GM23248 (cell line): ENCODE measurements at regions not wholly inside any gene's neighbourhood (a gene's known extent, or its start where the extent isn't known, plus 50 kb on each side); places are given as distances from the start of the nearest gene placed in this dataset. TPM values are rescaled to one million over a fixed set of nuclear protein-coding genes. Genes with fewer than 3 reads are reported as not detected.
A peak's percentile ranks its signal among the peaks of the same experiment; 100 is the strongest.
"Not testable (repeated sequence)": the region's sequence is repeated elsewhere in the genome, so short reads cannot be mapped to it uniquely, and the experiment has no call there.

Experiments
- DNase-seq: peaks from one replicate; pipeline ENCODE4 v3.0.0-alpha.2; 2015
- H2AFZ ChIP-seq: fragments of 200-600 bp; sonication (generic); 2 replicates; pipeline ENCODE4 v1.6.1; 2016; ENCODE audit warnings: antibody characterized with exemption
- H3F3A ChIP-seq: fragments of 200-600 bp; sonication (generic); 2 replicates; pipeline ENCODE4 v1.6.1; 2016; ENCODE audit warnings: mild to moderate bottlenecking, antibody characterized with exemption, mixed run types; ENCODE audit not compliant: insufficient read depth
- H3K27ac ChIP-seq: fragments of 200-600 bp; sonication (generic); 2 replicates; pipeline ENCODE4 v1.5.1; 2016; ENCODE audit warnings: mild to moderate bottlenecking
- H3K27me3 ChIP-seq: fragments of 200-600 bp; sonication (generic); replicated peaks from 2 replicates; pipeline ENCODE4 v1.6.1; 2016; ENCODE audit warnings: mild to moderate bottlenecking; ENCODE audit not compliant: insufficient read depth
- H3K36me3 ChIP-seq: fragments of 200-600 bp; sonication (generic); 2 replicates; pipeline ENCODE4 v1.6.1; 2016; ENCODE audit warnings: low read depth, mild to moderate bottlenecking
- H3K4me1 ChIP-seq: fragments of 200-600 bp; sonication (generic); 2 replicates; pipeline ENCODE4 v1.6.1; 2016; ENCODE audit warnings: mild to moderate bottlenecking; ENCODE audit not compliant: insufficient read depth
- H3K4me2 ChIP-seq: fragments of 200-600 bp; sonication (generic); one replicate; pipeline ENCODE4 v1.6.1; 2016; ENCODE audit warnings: mild to moderate bottlenecking; ENCODE audit not compliant: unreplicated experiment
- H3K4me3 ChIP-seq: fragments of 200-600 bp; sonication (generic); 2 replicates; pipeline ENCODE4 v1.5.1; 2016; ENCODE audit warnings: mild to moderate bottlenecking
- H3K79me2 ChIP-seq: fragments of 200-600 bp; sonication (generic); 2 replicates; pipeline ENCODE4 v1.6.1; 2016; ENCODE audit warnings: mild to moderate bottlenecking; ENCODE audit not compliant: insufficient read depth
- H3K9ac ChIP-seq: fragments of 200-600 bp; sonication (generic); 2 replicates; pipeline ENCODE4 v1.6.1; 2016; ENCODE audit warnings: mild to moderate bottlenecking
- H3K9me2 ChIP-seq: fragments of 200-600 bp; sonication (generic); 2 replicates; pipeline ENCODE4 v1.6.1; 2016; ENCODE audit warnings: mixed run types, mild to moderate bottlenecking, moderate library complexity; ENCODE audit not compliant: insufficient read depth
- H3K9me3 ChIP-seq: fragments of 200-600 bp; sonication (generic); one replicate; pipeline ENCODE4 v1.6.1; 2017; ENCODE audit warnings: low read depth
- H4K20me1 ChIP-seq: fragments of 200-600 bp; sonication (generic); 2 replicates; pipeline ENCODE4 v1.6.0; 2016; ENCODE audit not compliant: insufficient read depth
- EZH2 ChIP-seq: fragments of 200-600 bp; sonication (generic); IDR thresholded peaks from 2 replicates; pipeline ENCODE4 v1.6.1; 2018; ENCODE audit warnings: antibody characterized with exemption, mild to moderate bottlenecking; ENCODE audit not compliant: insufficient read depth, poor library complexity, severe bottlenecking
- EZH2phosphoT487 ChIP-seq: fragments of 200-600 bp; sonication (generic); IDR thresholded peaks from 2 replicates; pipeline ENCODE4 v1.6.1; 2018; ENCODE audit warnings: antibody characterized with exemption, moderate library complexity, mild to moderate bottlenecking, low read depth; ENCODE audit not compliant: insufficient read depth
- WGBS, 2 experiments: methylation state at CpG; one replicate each; pipeline ENCODE4 v1.1.6; 2015 to 2017; ENCODE audit warnings: low lambda C conversion rate in 2 of 2, low coverage in 1 of 2; ENCODE audit errors: missing lambda C conversion rate in 2 of 2; 5-methylcytosine and 5-hydroxymethylcytosine counted together
- in situ Hi-C: fragments of 300-500 bp; cut with MboI; formaldehyde crosslinking; loops from 2 replicates; pipeline ENCODE4 v1.15.0; 2020
- small RNA-seq: library from RNA; depleted of rRNA; stranded (forward); fragments of <200 nt; gene quantifications from one replicate; pipeline ENCODE3, GENCODE V24; 2014; ENCODE audit warnings: low read depth, low replicate concordance

DNA sequence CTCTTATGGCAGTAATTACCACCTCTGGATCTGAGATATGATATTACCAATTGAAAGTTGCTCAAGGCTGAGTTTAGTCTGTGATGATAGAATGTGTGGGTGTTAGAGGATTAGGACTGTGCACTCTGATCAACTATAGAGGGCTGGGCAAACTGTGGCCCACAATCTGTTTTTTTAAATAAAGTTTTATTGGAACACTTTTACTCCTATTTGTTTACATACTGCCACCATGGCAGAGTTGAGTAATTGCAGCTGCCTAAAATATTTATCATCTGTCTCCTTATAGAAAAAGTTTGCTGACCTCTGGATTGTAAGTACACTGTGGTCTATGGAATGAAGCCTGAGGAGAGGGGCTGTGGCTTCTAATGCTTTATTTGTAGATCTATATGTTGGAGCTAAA lies 71.5 kb upstream of the N4BP1 start:
- Histone ChIP-seq H4K20me1 (no peaks in the 10 kb centered on the region), H3K79me2 (no peaks in the 10 kb centered on the region), H3K4me2 (no peak overlapping the region), H2AFZ (no peak overlapping the region), H3K9me3 (no peaks in the 10 kb centered on the region), H3K4me1 (no peaks in the 10 kb centered on the region), H3K4me3 (no peak overlapping the region), H3K27me3 (no peaks in the 10 kb centered on the region), H3K9me2 (no peaks in the 10 kb centered on the region), H3K9ac (no peak overlapping the region), H3K27ac (no peak overlapping the region), H3F3A (no peaks in the 10 kb centered on the region), H3K36me3 (no peaks in the 10 kb centered on the region)
- TF ChIP-seq EZH2 (no peak), EZH2phosphoT487 (no peak)
- no peak for DNase-seq
- in situ Hi-C loops: no loop called here

DNA sequence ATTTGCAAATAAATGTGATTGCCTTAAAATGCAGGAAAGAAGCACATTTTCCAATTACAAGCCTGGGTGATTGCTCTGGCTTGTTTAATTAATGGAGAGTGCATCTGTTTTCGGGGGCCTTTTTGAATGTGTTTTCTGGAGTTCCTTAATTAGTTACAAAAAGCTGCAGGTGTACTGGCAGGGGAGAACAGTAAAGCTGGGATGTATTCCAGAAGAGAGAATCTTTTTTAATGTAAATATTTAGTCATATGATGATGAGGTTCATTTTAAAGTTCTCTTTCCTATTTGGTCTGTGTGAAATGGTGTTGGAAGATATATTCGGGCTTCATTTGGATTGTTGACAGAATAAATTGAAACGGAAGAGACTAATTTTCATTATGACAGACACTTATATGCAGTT lies 70.9 kb upstream of the N4BP1 start:
- no peak for DNase-seq
- Histone ChIP-seq H3K4me1 (no peaks in the 10 kb centered on the region), H2AFZ (no peak overlapping the region), H3F3A (no peaks in the 10 kb centered on the region), H3K27me3 (no peaks in the 10 kb centered on the region), H4K20me1 (no peaks in the 10 kb centered on the region), H3K36me3 (no peaks in the 10 kb centered on the region), H3K79me2 (no peaks in the 10 kb centered on the region), H3K9me3 (no peaks in the 10 kb centered on the region), H3K4me3 (no peak overlapping the region), H3K27ac (no peak overlapping the region), H3K4me2 (no peak overlapping the region), H3K9ac (no peak overlapping the region), H3K9me2 (no peaks in the 10 kb centered on the region)
- 24 to 31% methylated on average over 3 of the region's 3 CpGs for WGBS, 2 experiments
- TF ChIP-seq EZH2 (no peak), EZH2phosphoT487 (no peak)
- in situ Hi-C loops: no loop called here

DNA sequence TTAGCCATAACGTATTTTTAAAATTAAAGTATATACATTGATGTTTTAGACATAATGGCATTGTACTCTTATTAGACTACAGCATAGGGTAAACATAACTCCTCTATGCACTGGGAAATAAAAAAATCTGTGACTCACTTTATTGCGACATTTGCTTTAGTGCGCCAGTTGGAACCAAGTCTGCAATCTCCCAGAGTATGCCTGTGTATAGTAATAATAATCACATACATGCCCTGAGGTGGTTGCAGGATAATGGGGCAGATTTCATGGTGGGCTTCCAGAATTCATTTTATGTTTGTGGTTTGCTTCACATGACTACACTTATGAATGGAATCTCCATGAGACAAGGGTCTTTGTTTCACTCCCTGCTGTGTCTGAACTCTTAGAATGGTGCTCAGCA lies 66.9 kb upstream of the N4BP1 start:
- Histone ChIP-seq H2AFZ (no peak overlapping the region), H3K4me3 (no peak overlapping the region), H3K4me2 (no peak overlapping the region), H3K27me3 (no peaks in the 10 kb centered on the region), H3K36me3 (no peaks in the 10 kb centered on the region), H3K27ac (no peak overlapping the region), H3K9ac (no peak overlapping the region), H3K9me2 (no peaks in the 10 kb centered on the region), H3K9me3 (no peaks in the 10 kb centered on the region), H3F3A (no peaks in the 10 kb centered on the region), H3K79me2 (no peaks in the 10 kb centered on the region), H4K20me1 (no peaks in the 10 kb centered on the region), H3K4me1 (no peaks in the 10 kb centered on the region)
- TF ChIP-seq EZH2: no peak
- TF ChIP-seq EZH2phosphoT487: no peak
- in situ Hi-C loops: no loop called here
- 67 to 70% methylated on average over 3 of the region's 3 CpGs for WGBS, 2 experiments
- DNase-seq: peak; percentile 45

GRCh38 chr16:48668184-48668583 lies 58.2 kb upstream of the N4BP1 start:
- H3K27ac ChIP-seq, H3K9me3 ChIP-seq, H3K4me2 ChIP-seq, H3K4me1 ChIP-seq, H3K36me3 ChIP-seq, H2AFZ ChIP-seq, H4K20me1 ChIP-seq, in situ Hi-C loops, H3F3A ChIP-seq, H3K27me3 ChIP-seq, H3K9ac ChIP-seq, H3K9me2 ChIP-seq, H3K4me3 ChIP-seq, H3K79me2 ChIP-seq, DNase-seq: not testable (repeated sequence)
- WGBS, 2 experiments: 35 to 45% methylated on average over 8 of the region's 8 CpGs

DNA sequence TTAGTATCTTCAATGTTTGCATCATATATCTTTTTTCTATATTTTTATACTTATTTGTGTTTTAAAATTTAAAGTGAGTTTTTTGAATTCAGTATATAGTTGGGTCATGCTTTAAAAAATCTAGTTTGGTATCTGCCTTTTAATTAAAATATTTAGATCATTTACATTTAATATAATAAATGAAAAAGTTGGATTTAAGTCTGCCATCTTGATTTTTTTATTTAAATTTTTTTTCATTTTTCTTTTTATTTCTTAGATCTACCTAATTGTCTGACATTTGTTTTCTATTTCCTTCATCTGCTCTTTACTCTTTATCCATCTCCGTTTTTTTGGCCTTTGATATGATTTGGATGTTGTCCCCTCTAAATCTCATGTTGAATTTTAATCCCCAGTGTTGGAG lies 50.0 kb upstream of the N4BP1 start:
- 5% methylated on average over 1 of the region's 1 CpG for WGBS, 2 experiments
- no peaks in the 10 kb centered on the region for H4K20me1 ChIP-seq
- in situ Hi-C loops: no loop called here

More for the DNA sequence above, 50.0 kb upstream of the N4BP1 start:
- Histone ChIP-seq H3K9me2 (no peaks in the 10 kb centered on the region), H3K36me3 (no peaks in the 10 kb centered on the region), H3K9me3 (no peaks in the 10 kb centered on the region), H3K27me3 (no peaks in the 10 kb centered on the region), H3K9ac (no peak overlapping the region), H3K4me3 (no peak overlapping the region), H2AFZ (no peak overlapping the region), H3K4me1 (no peaks in the 10 kb centered on the region), H3K4me2 (no peak overlapping the region), H3F3A (no peaks in the 10 kb centered on the region), H3K27ac (no peak overlapping the region), H3K79me2 (no peaks in the 10 kb centered on the region)
- TF ChIP-seq EZH2: no peak
- TF ChIP-seq EZH2phosphoT487: no peak
- DNase-seq: no peak

Small RNA genes in the stretch of these regions (small RNA-seq; reads per million reads assigned to genes)
- gene AC023827.1: not detected
- not detected for gene MTND4LP25
- not detected for gene RNU6-257P
